Uterus (tissue), 2 donors: ENCODE measurements at regions not wholly inside any gene's neighbourhood (a gene's known extent, or its start where the extent isn't known, plus 50 kb on each side); places are given as distances from the start of the nearest gene placed in this dataset.

ENCODE experiments used
- CTCF ChIP-seq, 4 experiments: fragments of 200-600 bp in 2 of 4; fragments of 450-650 bp in 2 of 4; sonication (generic) in 2 of 4; IDR thresholded peaks; one replicate each; pipeline ENCODE4 v1.5.1; 2016 to 2019; ENCODE audit warnings: antibody characterized with exemption in 4 of 4, mild to moderate bottlenecking in 2 of 4, moderate library complexity in 1 of 4
- POLR2A ChIP-seq, 2 donors: fragments of 450-650 bp; IDR thresholded peaks; one replicate each; pipeline ENCODE4 v1.6.1; 2016; ENCODE audit warnings: antibody characterized with exemption in 2 of 2, mild to moderate bottlenecking in 1 of 2, moderate library complexity in 1 of 2

- TF ChIP-seq POLR2A (IDR thresholded peaks at IDR 0.05), result no peak
- no peak for TF ChIP-seq CTCF (IDR thresholded peaks at IDR 0.05)
These were observed 187.4 kb downstream of the KLHL28 start for GRCh38 chr14:44774396-44774795.
